GM21360 (cell line): ENCODE measurements at regions not wholly inside any gene's neighbourhood (a gene's known extent, or its start where the extent isn't known, plus 50 kb on each side); places are given as distances from the start of the nearest gene placed in this dataset.

Experiments
- ATAC-seq: cut with Tn5 transposase; IDR thresholded peaks from one replicate; pipeline ENCODE4 v1.9.1; 2021; ENCODE audit warnings: mild to moderate bottlenecking, moderate library complexity; ENCODE audit not compliant: unreplicated experiment

- no peak for ATAC-seq
Measured at GRCh38 chr2:174669336-174669735, 71.7 kb upstream of the WIPF1 start.

- no peak for ATAC-seq
Measured at GRCh38 chr2:174668075-174668474, 70.5 kb upstream of the WIPF1 start.

GRCh38 chr2:174667250-174667860 is 69.8 kb upstream of the WIPF1 start:
- no peak for ATAC-seq

- no peak for ATAC-seq
Measured at GRCh38 chr2:174666845-174667244, 69.2 kb upstream of the WIPF1 start.

- no peak for ATAC-seq
Measured at GRCh38 chr2:174666312-174666711, 68.7 kb upstream of the WIPF1 start.

GRCh38 chr2:174664084-174664759 is 66.6 kb upstream of the WIPF1 start:
- ATAC-seq: no peak

GRCh38 chr2:174663550-174663949 is 65.9 kb upstream of the WIPF1 start:
- no peak for ATAC-seq

- no peak for ATAC-seq
Measured at GRCh38 chr2:174662859-174663258, 65.3 kb upstream of the WIPF1 start.

- no peak for ATAC-seq
Measured at GRCh38 chr2:174662459-174662858, 64.9 kb upstream of the WIPF1 start.

- ATAC-seq: no peak
Measured at GRCh38 chr2:174660984-174661675, 63.5 kb upstream of the WIPF1 start.

GRCh38 chr2:174659069-174659900 is 61.7 kb upstream of the WIPF1 start:
- no peak for ATAC-seq

GRCh38 chr2:174656676-174657176 is 59.1 kb upstream of the WIPF1 start:
- no peak for ATAC-seq

- ATAC-seq: no peak
Measured at GRCh38 chr2:174656035-174656434, 58.4 kb upstream of the WIPF1 start.

GRCh38 chr2:174654419-174654941 is 56.9 kb upstream of the WIPF1 start:
- no peak for ATAC-seq

- no peak for ATAC-seq
Measured at GRCh38 chr2:174648896-174649295, 51.3 kb upstream of the WIPF1 start.
